GM13977 (cell line): ENCODE measurements at regions not wholly inside any gene's neighbourhood (a gene's known extent, or its start where the extent isn't known, plus 50 kb on each side); places are given as distances from the start of the nearest gene placed in this dataset.

ENCODE experiments used
- DNase-seq: peaks from one replicate; pipeline ENCODE4 v3.0.0; 2012; ENCODE audit warnings: low spot score
- in situ Hi-C: fragments of 300-500 bp; cut with MboI; formaldehyde crosslinking; loops from one replicate; pipeline ENCODE4 v1.12.0; 2022; ENCODE audit warnings: low sequenced_read_pairs, low pct_unique_long_range_greater_than_20kb, mixed read lengths, inconsistent platforms; ENCODE audit not compliant: unreplicated experiment
- TF ChIP-seq, protein P1 (sequence below): IDR thresholded peaks from 2 replicates; pipeline ENCODE4 v1.5.1; 2012; ENCODE audit warnings: mild to moderate bottlenecking, control low read depth; ENCODE audit not compliant: insufficient read depth; ENCODE audit errors: extremely low read depth, missing control alignments

GRCh38 chr13:112141643-112142400 lies 74.9 kb downstream of the SOX1 start:
- in situ Hi-C loops: no loop called here
- no peak for DNase-seq
- TF ChIP-seq, protein P1, sequence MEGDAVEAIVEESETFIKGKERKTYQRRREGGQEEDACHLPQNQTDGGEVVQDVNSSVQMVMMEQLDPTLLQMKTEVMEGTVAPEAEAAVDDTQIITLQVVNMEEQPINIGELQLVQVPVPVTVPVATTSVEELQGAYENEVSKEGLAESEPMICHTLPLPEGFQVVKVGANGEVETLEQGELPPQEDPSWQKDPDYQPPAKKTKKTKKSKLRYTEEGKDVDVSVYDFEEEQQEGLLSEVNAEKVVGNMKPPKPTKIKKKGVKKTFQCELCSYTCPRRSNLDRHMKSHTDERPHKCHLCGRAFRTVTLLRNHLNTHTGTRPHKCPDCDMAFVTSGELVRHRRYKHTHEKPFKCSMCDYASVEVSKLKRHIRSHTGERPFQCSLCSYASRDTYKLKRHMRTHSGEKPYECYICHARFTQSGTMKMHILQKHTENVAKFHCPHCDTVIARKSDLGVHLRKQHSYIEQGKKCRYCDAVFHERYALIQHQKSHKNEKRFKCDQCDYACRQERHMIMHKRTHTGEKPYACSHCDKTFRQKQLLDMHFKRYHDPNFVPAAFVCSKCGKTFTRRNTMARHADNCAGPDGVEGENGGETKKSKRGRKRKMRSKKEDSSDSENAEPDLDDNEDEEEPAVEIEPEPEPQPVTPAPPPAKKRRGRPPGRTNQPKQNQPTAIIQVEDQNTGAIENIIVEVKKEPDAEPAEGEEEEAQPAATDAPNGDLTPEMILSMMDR: no peak

DNA sequence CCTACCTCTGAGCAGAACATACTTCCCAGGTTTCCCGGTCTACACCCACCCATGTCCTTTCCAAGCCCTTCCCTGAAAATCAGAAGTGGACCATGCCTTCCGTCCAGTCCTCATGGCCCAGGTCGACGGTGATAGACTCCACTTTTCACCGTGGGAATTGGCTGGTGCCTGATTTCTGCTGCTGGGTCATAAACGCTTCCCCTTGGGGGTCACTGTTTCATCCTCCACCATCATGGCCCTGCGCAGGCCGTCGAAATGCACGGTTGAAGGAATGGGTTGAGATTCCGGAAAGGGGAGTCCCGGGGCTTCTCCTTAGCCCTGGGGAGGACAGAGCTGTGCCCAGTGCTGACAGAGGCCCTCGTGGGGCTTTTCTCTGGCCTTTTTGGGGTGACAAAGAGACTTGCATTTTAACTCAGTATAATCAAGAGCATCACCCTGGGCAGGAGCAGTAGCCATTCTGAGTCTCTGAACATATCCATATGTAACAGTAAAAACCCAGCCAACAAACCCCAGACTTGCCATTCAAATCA lies 75.5 kb downstream of the SOX1 start:
- TF ChIP-seq, protein P1: no peak

DNA sequence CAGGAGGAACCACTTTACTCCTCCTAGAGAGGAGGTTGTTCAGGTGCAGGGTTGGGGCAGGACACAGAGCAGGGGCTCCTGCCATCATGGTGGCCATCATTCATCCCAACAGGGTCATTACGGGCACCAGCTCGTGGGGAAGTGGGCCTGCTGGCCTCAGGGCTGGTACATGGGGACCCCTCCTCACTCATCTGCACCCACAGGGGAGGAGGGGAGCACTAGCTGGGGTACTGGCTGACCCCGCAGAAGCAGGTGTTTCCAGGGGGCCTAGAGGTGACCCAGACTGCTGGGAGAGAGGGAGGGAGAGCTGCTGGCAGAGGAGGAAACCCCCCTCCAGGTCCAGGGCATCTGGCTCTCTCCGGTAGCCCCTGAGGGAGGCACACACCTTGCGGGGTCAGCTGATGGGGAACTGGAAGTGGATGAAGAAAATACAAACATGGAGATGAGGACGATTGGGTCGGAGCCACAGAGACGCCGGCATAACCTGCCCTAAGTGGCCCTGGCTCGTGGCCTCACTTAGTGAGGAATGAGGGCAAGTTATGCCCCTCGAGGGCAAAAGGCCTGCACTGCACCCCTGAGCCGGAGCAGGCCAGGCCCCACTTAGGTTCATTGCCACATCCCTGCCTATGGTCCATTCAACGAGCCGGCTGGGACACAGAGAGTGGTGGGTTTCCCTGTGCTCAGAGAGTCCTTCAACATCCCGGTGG lies 76.2 kb downstream of the SOX1 start:
- no peak for DNase-seq
- TF ChIP-seq, protein P1: no peak
- in situ Hi-C loops: no loop called here

More for the DNA sequence above, 75.5 kb downstream of the SOX1 start:
- no peak for DNase-seq
- in situ Hi-C loops: no loop called here

- TF ChIP-seq, protein P1: no peak
- in situ Hi-C loops: no loop called here
- no peak for DNase-seq
Measured at GRCh38 chr13:112143753-112144615, 77.0 kb downstream of the SOX1 start.

- in situ Hi-C loops: no loop called here
- TF ChIP-seq, protein P1: no peak
- DNase-seq: no peak
Measured at GRCh38 chr13:112144616-112145550, 77.9 kb downstream of the SOX1 start.
